ENCODE measurements at regions not wholly inside any gene's neighbourhood (a gene's known extent, or its start where the extent isn't known, plus 50 kb on each side); places are given as distances from the start of the nearest gene placed in this dataset.
"Not testable (repeated sequence)": the region's sequence is repeated elsewhere in the genome, so short reads cannot be mapped to it uniquely, and the experiment has no call there.

GRCh38 chr12:9481289-9481688, 126.4 kb downstream of the KLRB1 start:
- TF ChIP-seq, protein P1, sequence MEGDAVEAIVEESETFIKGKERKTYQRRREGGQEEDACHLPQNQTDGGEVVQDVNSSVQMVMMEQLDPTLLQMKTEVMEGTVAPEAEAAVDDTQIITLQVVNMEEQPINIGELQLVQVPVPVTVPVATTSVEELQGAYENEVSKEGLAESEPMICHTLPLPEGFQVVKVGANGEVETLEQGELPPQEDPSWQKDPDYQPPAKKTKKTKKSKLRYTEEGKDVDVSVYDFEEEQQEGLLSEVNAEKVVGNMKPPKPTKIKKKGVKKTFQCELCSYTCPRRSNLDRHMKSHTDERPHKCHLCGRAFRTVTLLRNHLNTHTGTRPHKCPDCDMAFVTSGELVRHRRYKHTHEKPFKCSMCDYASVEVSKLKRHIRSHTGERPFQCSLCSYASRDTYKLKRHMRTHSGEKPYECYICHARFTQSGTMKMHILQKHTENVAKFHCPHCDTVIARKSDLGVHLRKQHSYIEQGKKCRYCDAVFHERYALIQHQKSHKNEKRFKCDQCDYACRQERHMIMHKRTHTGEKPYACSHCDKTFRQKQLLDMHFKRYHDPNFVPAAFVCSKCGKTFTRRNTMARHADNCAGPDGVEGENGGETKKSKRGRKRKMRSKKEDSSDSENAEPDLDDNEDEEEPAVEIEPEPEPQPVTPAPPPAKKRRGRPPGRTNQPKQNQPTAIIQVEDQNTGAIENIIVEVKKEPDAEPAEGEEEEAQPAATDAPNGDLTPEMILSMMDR (IDR thresholded peaks at IDR 0.05; ENCODE audit: insufficient read depth, low read length), result not testable (repeated sequence)
- not testable (repeated sequence) for TF ChIP-seq SPI1 (IDR thresholded peaks at IDR 0.05; ENCODE audit: borderline replicate concordance, low read depth); POLR2AphosphoS5 (IDR thresholded peaks at IDR 0.05; ENCODE audit: low read depth); GABPA (IDR thresholded peaks at IDR 0.05; ENCODE audit: low read depth)

All from HL-60 (cell line).